Type B pancreatic cell (in vitro differentiated cells): ENCODE measurements at regions not wholly inside any gene's neighbourhood (a gene's known extent, or its start where the extent isn't known, plus 50 kb on each side); places are given as distances from the start of the nearest gene placed in this dataset.
A peak's percentile ranks its signal among the peaks of the same experiment; 100 is the strongest.

Source experiments
- DNase-seq: peaks from one replicate; pipeline ENCODE4 v3.0.0; 2021; ENCODE audit warnings: mixed read lengths; ENCODE audit not compliant: unreplicated experiment; ENCODE audit errors: extremely low spot score
- H3K27ac Mint-ChIP-seq: 2 replicates; pipeline ENCODE4 v1.8.0; 2021; ENCODE audit warnings: mild to moderate bottlenecking, mixed read lengths
- H3K27me3 Mint-ChIP-seq: 2 replicates; pipeline ENCODE4 v1.8.0; 2021; ENCODE audit warnings: mixed read lengths
- H3K36me3 Mint-ChIP-seq: 2 replicates; pipeline ENCODE4 v1.8.0; 2021; ENCODE audit warnings: mixed read lengths
- H3K4me1 Mint-ChIP-seq: one replicate; pipeline ENCODE4 v1.8.0; 2021; ENCODE audit warnings: mixed read lengths; ENCODE audit not compliant: unreplicated experiment
- H3K4me3 Mint-ChIP-seq: 2 replicates; pipeline ENCODE4 v1.8.0; 2021; ENCODE audit warnings: mild to moderate bottlenecking, mixed read lengths
- H3K9me3 Mint-ChIP-seq: 2 replicates; pipeline ENCODE4 v1.8.0; 2021; ENCODE audit warnings: mixed read lengths
- CTCF ChIP-seq: fragments of 200-600 bp; sonication (generic); conservative IDR thresholded peaks from 2 replicates; pipeline ENCODE4 v1.5.0; 2021; ENCODE audit warnings: antibody characterized with exemption, mild to moderate bottlenecking

GRCh38 chr7:116425647-116426209, 73.8 kb upstream of the CAV2 start:
- Mint-ChIP-seq H3K27me3 (no peaks in the 10 kb centered on the region), H3K9me3 (no peaks in the 10 kb centered on the region), H3K27ac (peak overlapping the region; percentile 5), H3K4me3 (no peak overlapping the region), H3K4me1 (no peaks in the 10 kb centered on the region), H3K36me3 (no peaks in the 10 kb centered on the region)
- DNase-seq = no peak
- no peak for TF ChIP-seq CTCF

- Mint-ChIP-seq H3K36me3 (no peaks in the 10 kb centered on the region), H3K27ac (no peak overlapping the region), H3K4me3 (no peak overlapping the region), H3K9me3 (no peaks in the 10 kb centered on the region), H3K27me3 (no peaks in the 10 kb centered on the region), H3K4me1 (no peaks in the 10 kb centered on the region)
- no peak for DNase-seq
- no peak for TF ChIP-seq CTCF
These were observed 72.9 kb upstream of the CAV2 start for GRCh38 chr7:116426428-116427156.

GRCh38 chr7:116429986-116430619, 69.4 kb upstream of the CAV2 start:
- no peak for TF ChIP-seq CTCF
- H3K27me3 Mint-ChIP-seq = no peaks in the 10 kb centered on the region
- H3K4me1 Mint-ChIP-seq = no peaks in the 10 kb centered on the region
- no peak overlapping the region for H3K4me3 Mint-ChIP-seq
- H3K9me3 Mint-ChIP-seq = peaks cover 5% of the 10 kb centered on the region
- no peaks in the 10 kb centered on the region for H3K36me3 Mint-ChIP-seq
- no peak for DNase-seq
- no peak overlapping the region for H3K27ac Mint-ChIP-seq

GRCh38 chr7:116431787-116432526, 67.6 kb upstream of the CAV2 start:
- DNase-seq = no peak
- Mint-ChIP-seq H3K27me3 (no peaks in the 10 kb centered on the region), H3K27ac (no peak overlapping the region), H3K9me3 (peaks cover 5% of the 10 kb centered on the region), H3K36me3 (no peaks in the 10 kb centered on the region), H3K4me1 (no peaks in the 10 kb centered on the region), H3K4me3 (no peak overlapping the region)
- TF ChIP-seq CTCF = no peak

- no peak for TF ChIP-seq CTCF
- H3K4me1 Mint-ChIP-seq = no peaks in the 10 kb centered on the region
- H3K27ac Mint-ChIP-seq = no peak overlapping the region
- H3K27me3 Mint-ChIP-seq = no peaks in the 10 kb centered on the region
- H3K9me3 Mint-ChIP-seq = peaks cover 5% of the 10 kb centered on the region
- no peak overlapping the region for H3K4me3 Mint-ChIP-seq
- no peaks in the 10 kb centered on the region for H3K36me3 Mint-ChIP-seq
- DNase-seq = no peak
These were observed 67.0 kb upstream of the CAV2 start for GRCh38 chr7:116432527-116432916.
